22Rv1 (cell line): ENCODE measurements at regions not wholly inside any gene's neighbourhood (a gene's known extent, or its start where the extent isn't known, plus 50 kb on each side); places are given as distances from the start of the nearest gene placed in this dataset.

ENCODE experiments used
- H3K27ac ChIP-seq: fragments of 450-650 bp; 2 replicates; pipeline ENCODE4 v1.5.1; 2017
- ZFX ChIP-seq: fragments of 450-650 bp; IDR thresholded peaks from 2 replicates; pipeline ENCODE4 v1.6.1; 2017; ENCODE audit warnings: antibody characterized with exemption, borderline replicate concordance
- TF ChIP-seq, protein P1 (sequence below): fragments of 450-650 bp; IDR thresholded peaks from 2 replicates; pipeline ENCODE4 v1.5.1; 2017; ENCODE audit warnings: mild to moderate bottlenecking

DNA sequence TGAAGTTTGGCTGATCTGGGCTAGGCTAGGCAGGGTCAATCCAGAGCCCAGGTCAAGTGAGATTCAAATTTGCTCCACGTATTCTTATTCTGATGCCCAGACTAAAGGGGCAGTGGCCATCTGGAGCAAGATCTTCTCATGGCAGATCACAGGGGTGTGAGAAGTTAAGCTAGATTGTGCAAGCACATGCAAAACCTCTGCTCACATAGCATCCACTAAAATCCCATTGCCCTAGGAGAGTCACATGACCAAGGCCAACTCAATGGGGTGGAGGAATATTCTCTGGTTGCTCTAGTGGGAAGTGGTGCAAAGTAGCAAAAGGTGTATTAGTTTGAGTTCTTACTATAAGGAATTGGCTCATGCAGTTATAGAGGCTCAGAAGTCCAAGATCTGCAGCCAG is 318.4 kb upstream of the ASIC2 start:
- no peak for TF ChIP-seq ZFX
- TF ChIP-seq, protein P1, sequence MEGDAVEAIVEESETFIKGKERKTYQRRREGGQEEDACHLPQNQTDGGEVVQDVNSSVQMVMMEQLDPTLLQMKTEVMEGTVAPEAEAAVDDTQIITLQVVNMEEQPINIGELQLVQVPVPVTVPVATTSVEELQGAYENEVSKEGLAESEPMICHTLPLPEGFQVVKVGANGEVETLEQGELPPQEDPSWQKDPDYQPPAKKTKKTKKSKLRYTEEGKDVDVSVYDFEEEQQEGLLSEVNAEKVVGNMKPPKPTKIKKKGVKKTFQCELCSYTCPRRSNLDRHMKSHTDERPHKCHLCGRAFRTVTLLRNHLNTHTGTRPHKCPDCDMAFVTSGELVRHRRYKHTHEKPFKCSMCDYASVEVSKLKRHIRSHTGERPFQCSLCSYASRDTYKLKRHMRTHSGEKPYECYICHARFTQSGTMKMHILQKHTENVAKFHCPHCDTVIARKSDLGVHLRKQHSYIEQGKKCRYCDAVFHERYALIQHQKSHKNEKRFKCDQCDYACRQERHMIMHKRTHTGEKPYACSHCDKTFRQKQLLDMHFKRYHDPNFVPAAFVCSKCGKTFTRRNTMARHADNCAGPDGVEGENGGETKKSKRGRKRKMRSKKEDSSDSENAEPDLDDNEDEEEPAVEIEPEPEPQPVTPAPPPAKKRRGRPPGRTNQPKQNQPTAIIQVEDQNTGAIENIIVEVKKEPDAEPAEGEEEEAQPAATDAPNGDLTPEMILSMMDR, result no peak
- no peak overlapping the region for H3K27ac ChIP-seq

DNA sequence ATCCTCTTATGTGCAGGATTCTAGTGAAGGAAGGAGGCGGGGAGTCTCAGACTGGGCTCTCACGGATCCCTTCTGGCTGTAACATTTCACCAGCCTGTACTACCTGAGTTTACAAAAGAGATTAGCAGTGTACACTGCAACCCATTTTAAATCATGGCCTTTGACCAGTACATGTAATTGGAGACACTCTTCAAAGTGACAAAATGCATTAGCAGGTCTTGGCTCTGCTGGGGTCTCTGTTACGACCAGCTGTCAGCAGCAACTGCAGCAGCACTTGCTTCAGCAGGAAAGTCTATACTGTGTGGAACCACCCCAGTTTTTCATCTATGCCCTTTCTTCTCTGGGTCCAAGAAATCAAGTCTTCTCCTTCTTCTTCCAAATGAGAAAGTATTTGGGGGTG is 322.8 kb upstream of the ASIC2 start:
- H3K27ac ChIP-seq, result no peak overlapping the region
- TF ChIP-seq, protein P1, result no peak
- no peak for TF ChIP-seq ZFX

DNA sequence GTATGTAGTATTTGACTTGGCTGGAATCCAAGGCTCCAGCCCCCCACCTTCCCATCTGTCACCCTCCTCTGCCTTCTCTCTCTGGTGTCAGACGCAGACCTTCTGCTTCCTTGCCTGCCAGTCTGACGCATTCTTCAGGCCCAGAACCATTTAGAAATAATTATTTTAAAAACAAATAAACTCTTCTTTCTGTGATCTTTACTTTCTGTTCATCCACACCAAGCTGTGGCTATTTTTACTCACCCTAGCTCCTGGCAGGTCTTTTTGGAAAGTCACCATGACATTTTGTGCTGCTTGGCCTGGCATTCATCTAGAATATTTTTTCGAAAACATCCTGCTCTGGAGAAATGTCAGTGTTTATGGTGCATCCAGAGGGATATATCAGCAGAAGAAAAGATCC is 330.7 kb upstream of the ASIC2 start:
- TF ChIP-seq ZFX, result no peak
- TF ChIP-seq, protein P1, result no peak
- no peak overlapping the region for H3K27ac ChIP-seq

- no peak for TF ChIP-seq ZFX
- TF ChIP-seq, protein P1, result no peak
Observed at GRCh38 chr17:33628500-33629346, 335.6 kb upstream of the ASIC2 start.

DNA sequence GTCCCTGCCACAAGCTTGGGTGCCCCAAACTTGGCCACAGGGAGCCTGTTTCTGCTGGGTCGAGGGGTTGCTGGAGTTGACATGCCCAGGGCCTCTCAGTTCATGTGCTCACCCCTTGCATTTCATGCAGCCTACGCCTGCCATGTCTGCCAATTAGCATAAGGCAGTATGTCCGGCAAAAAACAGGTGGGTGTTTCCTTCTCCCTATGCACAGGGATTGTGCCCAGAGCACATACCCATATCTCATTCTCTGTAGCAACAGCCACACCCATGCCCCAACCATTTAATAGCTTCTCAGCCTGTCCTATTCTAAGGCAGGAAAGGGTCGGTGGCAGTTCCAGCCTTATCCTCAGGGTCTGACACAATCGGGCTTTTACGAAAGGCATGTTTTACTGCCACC is 340.4 kb upstream of the ASIC2 start:
- no peak overlapping the region for H3K27ac ChIP-seq
- TF ChIP-seq ZFX, result no peak
- TF ChIP-seq, protein P1, result no peak

More at GRCh38 chr17:33628500-33629346, 335.6 kb upstream of the ASIC2 start:
- H3K27ac ChIP-seq, result no peak overlapping the region

DNA sequence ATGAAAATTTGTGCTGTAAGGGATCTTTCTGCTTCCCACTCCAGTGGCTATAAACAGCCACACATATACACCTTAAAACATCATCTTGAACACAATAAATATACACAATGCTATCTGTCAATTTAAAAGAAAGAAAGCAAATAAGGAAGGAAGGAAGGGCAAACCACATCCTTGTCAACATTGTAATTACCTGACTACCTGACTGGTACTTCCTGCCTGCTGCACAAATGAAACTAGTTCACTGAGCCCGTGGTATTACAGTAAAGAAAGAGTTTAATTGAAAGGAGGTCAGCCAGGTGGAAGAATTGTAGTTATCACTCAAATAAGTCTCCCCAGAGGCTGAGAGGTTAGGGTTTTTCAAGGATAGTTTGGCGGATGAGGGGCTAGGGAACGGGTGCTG is 344.4 kb upstream of the ASIC2 start:
- no peak for TF ChIP-seq ZFX
- TF ChIP-seq, protein P1, result no peak
- no peak overlapping the region for H3K27ac ChIP-seq

DNA sequence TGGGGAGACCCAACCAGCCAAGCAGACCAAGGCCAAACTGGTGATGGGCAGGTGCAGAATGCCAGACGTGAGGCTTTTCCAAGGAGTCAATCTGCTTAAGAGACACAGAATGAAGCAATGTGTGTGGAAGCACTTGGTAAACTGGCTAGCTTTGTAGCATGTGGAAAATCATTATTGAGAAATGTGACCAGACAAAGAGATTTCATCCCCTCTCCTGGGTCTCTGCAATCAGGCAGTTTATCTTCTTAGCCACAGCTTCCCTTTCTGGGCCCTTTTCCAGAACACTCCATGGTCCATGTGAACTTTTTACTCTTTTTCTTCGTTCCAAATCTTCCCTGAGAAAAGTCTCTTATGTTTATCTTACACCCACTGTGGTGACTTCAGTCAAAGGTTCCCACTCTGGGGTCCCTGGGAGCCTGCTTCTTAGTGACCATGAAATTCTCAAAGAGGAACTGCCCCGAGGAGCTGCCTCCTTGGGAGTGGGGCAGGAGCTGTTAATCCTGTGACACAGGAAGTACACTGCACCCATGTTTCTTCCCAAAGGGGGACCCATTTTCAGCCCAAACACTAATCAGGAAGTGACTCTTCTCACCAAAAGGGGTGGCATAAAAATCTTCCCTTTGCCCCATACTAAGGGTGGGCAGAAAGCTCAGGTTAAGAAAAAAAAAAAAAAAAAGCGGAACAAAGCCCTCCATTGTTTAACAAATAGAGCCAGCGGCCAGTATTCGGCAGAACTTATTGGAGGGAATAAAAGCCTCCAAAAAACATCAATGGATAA is 346.2 kb upstream of the ASIC2 start:
- TF ChIP-seq ZFX, result no peak
- TF ChIP-seq, protein P1, result no peak
- H3K27ac ChIP-seq, result no peak overlapping the region
